HCT116 (cell line): ENCODE measurements at regions not wholly inside any gene's neighbourhood (a gene's known extent, or its start where the extent isn't known, plus 50 kb on each side); places are given as distances from the start of the nearest gene placed in this dataset.

Experiments
- ATAC-seq: fragments of 200-7000 bp; cut with Tn5 transposase; 2 replicates; pipeline ENCODE4 v1.9.1; 2020; ENCODE audit warnings: mild to moderate bottlenecking, moderate library complexity
- BruUV-seq: library from RNA; stranded (reverse); fragments of 400-500 nt; replicated peaks from 2 replicates; lab custom pipeline; 2021; lab: Mats Ljungman, UMichigan
- CTCF ChIA-PET: fragments of 300-600 bp; sonication (Branson Sonifier 250); formaldehyde crosslinking; loops from one replicate; lab custom pipeline; 2021; ENCODE audit warnings: antibody characterized with exemption; lab: Charles Lee
- POLR2A ChIA-PET: fragments of 300-600, 350-600 bp; sonication (Branson Sonifier 250); formaldehyde crosslinking; loops from one replicate; lab custom pipeline; 2021; ENCODE audit warnings: antibody characterized with exemption; lab: Charles Lee
- RAD21 ChIA-PET, 2 experiments: fragments of 300-600 bp; sonication (Branson Sonifier 250); formaldehyde crosslinking; loops; one replicate each; lab custom pipeline; 2023; ENCODE audit warnings: low total read pairs in 2 of 2; ENCODE audit not compliant: uncharacterized antibody in 2 of 2, unreplicated experiment in 2 of 2, low non-redundant PET in 1 of 2; lab: Charles Lee
- DNase-seq: peaks from one replicate; pipeline ENCODE4 v3.0.0-alpha.2; 2010; ENCODE audit warnings: low read depth, low spot score
- H2AFZ ChIP-seq: fragments of 200-600 bp; shearing (Covaris generic), sonication (generic); 2 replicates; pipeline ENCODE4 v1.6.1; 2017; ENCODE audit warnings: low read depth, mixed run types, mixed read lengths, antibody characterized with exemption, low read length; ENCODE audit not compliant: poor library complexity, severe bottlenecking
- H3K27ac ChIP-seq: 2 replicates; pipeline ENCODE4 v1.5.1; 2012; ENCODE audit warnings: low read depth, low read length
- H3K27me3 ChIP-seq: fragments of 200-600 bp; sonication (generic); 2 replicates; pipeline ENCODE4 v1.6.1; 2016; ENCODE audit warnings: mixed run types, low read length, mixed read lengths; ENCODE audit not compliant: insufficient read depth
- H3K36me3 ChIP-seq, 2 experiments: fragments of 200-500 bp in 1 of 2; fragments of 200-600 bp in 1 of 2; sonication (Bioruptor generic) in 1 of 2; sonication (generic) in 1 of 2; 2 replicates each; pipeline versions ENCODE4 v1.5.1 to v1.6.1; 2014 to 2016; ENCODE audit warnings: low read length in 2 of 2, inconsistent platforms in 1 of 2, mixed read lengths in 1 of 2, mixed run types in 1 of 2; ENCODE audit not compliant: insufficient read depth in 2 of 2, control insufficient read depth in 1 of 2
- H3K4me1 ChIP-seq, 2 experiments: fragments of 200-600 bp in 1 of 2; sonication (generic) in 1 of 2; 2 replicates each; pipeline versions ENCODE4 v1.5.1 to v1.6.1; 2012 to 2017; ENCODE audit warnings: low read length in 2 of 2, inconsistent platforms in 1 of 2, mild to moderate bottlenecking in 1 of 2, mixed read lengths in 1 of 2, mixed run types in 1 of 2, moderate library complexity in 1 of 2; ENCODE audit not compliant: insufficient read depth in 2 of 2, control insufficient read depth in 1 of 2
- H3K4me2 ChIP-seq: fragments of 200-600 bp; sonication (generic); 2 replicates; pipeline ENCODE4 v1.6.1; 2017; ENCODE audit warnings: mixed run types, low read length, mixed read lengths
- H3K4me3 ChIP-seq, 2 experiments: fragments of 200-600 bp in 1 of 2; sonication (generic) in 1 of 2; replicated peaks in 1 of 2; 2 replicates each; pipeline ENCODE4 v1.5.1; 2011 to 2016; ENCODE audit warnings: low read length in 2 of 2, control low read depth in 1 of 2, low read depth in 1 of 2, mild to moderate bottlenecking in 1 of 2, mixed read lengths in 1 of 2, mixed run types in 1 of 2
- H3K79me2 ChIP-seq: fragments of 200-600 bp; sonication (generic); 2 replicates; pipeline ENCODE4 v1.6.1; 2017; ENCODE audit warnings: mild to moderate bottlenecking, mixed run types, low read length, moderate library complexity, mixed read lengths; ENCODE audit not compliant: insufficient read depth
- H3K9ac ChIP-seq: fragments of 200-600 bp; sonication (generic); 2 replicates; pipeline ENCODE4 v1.6.1; 2016; ENCODE audit warnings: low read length, mixed read lengths
- H3K9me2 ChIP-seq: fragments of 200-600 bp; sonication (generic), shearing (Covaris generic); 2 replicates; pipeline ENCODE4 v1.6.1; 2017; ENCODE audit warnings: mixed run types, mild to moderate bottlenecking, moderate library complexity; ENCODE audit not compliant: insufficient read depth
- H3K9me3 ChIP-seq, 2 experiments: fragments of 200-500 bp in 1 of 2; fragments of 200-600 bp in 1 of 2; sonication (Bioruptor generic) in 1 of 2; sonication (generic) in 1 of 2; 2 replicates each; pipeline ENCODE4 v1.6.1; 2014 to 2017; ENCODE audit warnings: low read length in 2 of 2, mixed read lengths in 2 of 2, inconsistent platforms in 1 of 2, low read depth in 1 of 2, mild to moderate bottlenecking in 1 of 2, mixed run types in 1 of 2, moderate library complexity in 1 of 2; ENCODE audit not compliant: control insufficient read depth in 1 of 2, insufficient read depth in 1 of 2
- H4K20me1 ChIP-seq: fragments of 200-600 bp; sonication (generic), shearing (Covaris generic); 2 replicates; pipeline ENCODE4 v1.6.1; 2017; ENCODE audit warnings: mixed run types, mild to moderate bottlenecking, moderate library complexity; ENCODE audit not compliant: insufficient read depth
- EZH2 ChIP-seq: fragments of 200-600 bp; sonication (generic); IDR thresholded peaks from 2 replicates; pipeline ENCODE4 v1.6.1; 2017; ENCODE audit warnings: antibody characterized with exemption, mixed run types
- EZH2phosphoT487 ChIP-seq: fragments of 200-600 bp; IDR thresholded peaks from 2 replicates; pipeline ENCODE4 v1.6.1; 2018; ENCODE audit warnings: antibody characterized with exemption, borderline replicate concordance
- intact Hi-C: fragments of 100-400 bp; cut with micrococcal nuclease; formaldehyde crosslinking; loops from 2 replicates; pipeline ENCODE4 v1.10.0; 2022
- TF ChIP-seq, protein P1 (sequence below): IDR thresholded peaks from 2 replicates; pipeline ENCODE4 v1.6.1; 2012; ENCODE audit warnings: low read depth
- TF ChIP-seq, protein P2 (sequence below): IDR thresholded peaks from 2 replicates; pipeline ENCODE4 v1.6.1; 2011; ENCODE audit warnings: mild to moderate bottlenecking, low read length, moderate library complexity; ENCODE audit not compliant: insufficient replicate concordance; ENCODE audit errors: extremely low read depth

GRCh38 chr10:74766501-74766900 lies 59.9 kb upstream of the KAT6B start (continued):
- TF ChIP-seq, protein P1, sequence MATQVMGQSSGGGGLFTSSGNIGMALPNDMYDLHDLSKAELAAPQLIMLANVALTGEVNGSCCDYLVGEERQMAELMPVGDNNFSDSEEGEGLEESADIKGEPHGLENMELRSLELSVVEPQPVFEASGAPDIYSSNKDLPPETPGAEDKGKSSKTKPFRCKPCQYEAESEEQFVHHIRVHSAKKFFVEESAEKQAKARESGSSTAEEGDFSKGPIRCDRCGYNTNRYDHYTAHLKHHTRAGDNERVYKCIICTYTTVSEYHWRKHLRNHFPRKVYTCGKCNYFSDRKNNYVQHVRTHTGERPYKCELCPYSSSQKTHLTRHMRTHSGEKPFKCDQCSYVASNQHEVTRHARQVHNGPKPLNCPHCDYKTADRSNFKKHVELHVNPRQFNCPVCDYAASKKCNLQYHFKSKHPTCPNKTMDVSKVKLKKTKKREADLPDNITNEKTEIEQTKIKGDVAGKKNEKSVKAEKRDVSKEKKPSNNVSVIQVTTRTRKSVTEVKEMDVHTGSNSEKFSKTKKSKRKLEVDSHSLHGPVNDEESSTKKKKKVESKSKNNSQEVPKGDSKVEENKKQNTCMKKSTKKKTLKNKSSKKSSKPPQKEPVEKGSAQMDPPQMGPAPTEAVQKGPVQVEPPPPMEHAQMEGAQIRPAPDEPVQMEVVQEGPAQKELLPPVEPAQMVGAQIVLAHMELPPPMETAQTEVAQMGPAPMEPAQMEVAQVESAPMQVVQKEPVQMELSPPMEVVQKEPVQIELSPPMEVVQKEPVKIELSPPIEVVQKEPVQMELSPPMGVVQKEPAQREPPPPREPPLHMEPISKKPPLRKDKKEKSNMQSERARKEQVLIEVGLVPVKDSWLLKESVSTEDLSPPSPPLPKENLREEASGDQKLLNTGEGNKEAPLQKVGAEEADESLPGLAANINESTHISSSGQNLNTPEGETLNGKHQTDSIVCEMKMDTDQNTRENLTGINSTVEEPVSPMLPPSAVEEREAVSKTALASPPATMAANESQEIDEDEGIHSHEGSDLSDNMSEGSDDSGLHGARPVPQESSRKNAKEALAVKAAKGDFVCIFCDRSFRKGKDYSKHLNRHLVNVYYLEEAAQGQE = no peak
- TF ChIP-seq EZH2phosphoT487 = no peak

DNA sequence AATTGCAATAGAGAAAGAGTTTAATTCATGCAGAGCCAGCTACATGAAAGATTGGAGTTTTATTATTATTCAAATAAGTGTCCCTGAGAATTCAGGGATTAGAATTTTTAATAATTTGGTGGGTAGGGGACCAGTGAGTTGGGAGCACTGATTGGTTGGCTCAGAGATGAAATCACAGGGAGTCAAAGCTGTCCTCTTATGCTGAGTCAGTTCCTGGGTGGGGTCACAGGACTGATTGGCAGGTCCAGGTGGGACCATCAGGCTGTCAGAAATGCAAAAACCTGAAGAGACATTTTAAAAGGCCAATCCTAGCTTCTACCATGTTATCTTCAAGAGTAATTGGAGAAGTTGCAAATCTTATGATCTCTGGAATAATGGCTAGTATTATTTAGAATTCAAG lies 56.0 kb upstream of the KAT6B start:
- no peaks in the 10 kb centered on the region for H3K27me3 ChIP-seq
- BruUV-seq = no TSS peak
- ChIA-PET POLR2A (no interaction called here), CTCF (no interaction called here), RAD21 (no interaction called here)
- H3K79me2 ChIP-seq = no peaks in the 10 kb centered on the region
- H4K20me1 ChIP-seq = no peaks in the 10 kb centered on the region
- no peaks in the 10 kb centered on the region for H3K4me1 ChIP-seq
- H3K9me3 ChIP-seq = no peaks in the 10 kb centered on the region
- DNase-seq = no peak
- no peaks in the 10 kb centered on the region for H3K9me2 ChIP-seq
- 0 out of 2 replicates have a peak, but pooled peaks have one; percentile 38 for ATAC-seq
- H3K9ac ChIP-seq = no peak overlapping the region
- H3K4me2 ChIP-seq = no peak overlapping the region
- intact Hi-C loops = no loop called here
- TF ChIP-seq EZH2phosphoT487 (no peak), EZH2 (no peak)
- TF ChIP-seq, protein P2, sequence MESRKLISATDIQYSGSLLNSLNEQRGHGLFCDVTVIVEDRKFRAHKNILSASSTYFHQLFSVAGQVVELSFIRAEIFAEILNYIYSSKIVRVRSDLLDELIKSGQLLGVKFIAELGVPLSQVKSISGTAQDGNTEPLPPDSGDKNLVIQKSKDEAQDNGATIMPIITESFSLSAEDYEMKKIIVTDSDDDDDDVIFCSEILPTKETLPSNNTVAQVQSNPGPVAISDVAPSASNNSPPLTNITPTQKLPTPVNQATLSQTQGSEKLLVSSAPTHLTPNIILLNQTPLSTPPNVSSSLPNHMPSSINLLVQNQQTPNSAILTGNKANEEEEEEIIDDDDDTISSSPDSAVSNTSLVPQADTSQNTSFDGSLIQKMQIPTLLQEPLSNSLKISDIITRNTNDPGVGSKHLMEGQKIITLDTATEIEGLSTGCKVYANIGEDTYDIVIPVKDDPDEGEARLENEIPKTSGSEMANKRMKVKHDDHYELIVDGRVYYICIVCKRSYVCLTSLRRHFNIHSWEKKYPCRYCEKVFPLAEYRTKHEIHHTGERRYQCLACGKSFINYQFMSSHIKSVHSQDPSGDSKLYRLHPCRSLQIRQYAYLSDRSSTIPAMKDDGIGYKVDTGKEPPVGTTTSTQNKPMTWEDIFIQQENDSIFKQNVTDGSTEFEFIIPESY = no peak
- H2AFZ ChIP-seq = no peak overlapping the region
- H3K4me3 ChIP-seq = no peak overlapping the region
- H3K36me3 ChIP-seq = no peaks in the 10 kb centered on the region
- H3K27ac ChIP-seq = no peak overlapping the region
